ENCODE measurements at regions not wholly inside any gene's neighbourhood (a gene's known extent, or its start where the extent isn't known, plus 50 kb on each side); places are given as distances from the start of the nearest gene placed in this dataset.
"Not testable (repeated sequence)": the region's sequence is repeated elsewhere in the genome, so short reads cannot be mapped to it uniquely, and the experiment has no call there.

DNA sequence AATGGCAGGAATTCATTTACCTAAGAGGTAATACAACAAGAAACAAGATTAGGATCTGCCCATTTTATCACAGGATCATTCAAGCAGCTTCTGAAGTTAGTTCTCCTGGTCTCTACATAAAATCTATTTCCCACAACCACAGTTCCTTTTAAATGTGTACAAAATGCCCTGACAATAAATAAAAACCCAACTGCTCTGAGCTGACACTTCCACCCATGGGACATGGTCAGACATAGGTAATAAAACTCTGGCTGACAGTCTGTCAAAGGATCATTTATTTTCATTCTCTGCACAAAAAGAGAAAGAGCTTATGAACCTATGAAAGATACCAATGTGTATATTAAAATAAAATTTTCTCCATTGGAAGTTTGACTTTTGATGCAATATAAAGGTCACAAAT is 145.4 kb upstream of the PALMD start:
- TF ChIP-seq EP300 (IDR thresholded peaks at IDR 0.05) (no peak), POLR2A (IDR thresholded peaks at IDR 0.05) (no peak), CTCF (IDR thresholded peaks at IDR 0.05) (no peak), POLR2AphosphoS5 (IDR thresholded peaks at IDR 0.05) (no peak)
- DNase-seq (ENCODE audit: low spot score in 2 of 2) = no peak
- no peak overlapping the region for H3K27ac ChIP-seq
- H3K27me3 ChIP-seq = no peaks in the 10 kb centered on the region
- H3K9me3 ChIP-seq = no peaks in the 10 kb centered on the region
- peaks cover 5% of the 10 kb centered on the region for H3K4me1 ChIP-seq
- H3K4me3 ChIP-seq = no peak overlapping the region
- H3K36me3 ChIP-seq = no peaks in the 10 kb centered on the region

DNA sequence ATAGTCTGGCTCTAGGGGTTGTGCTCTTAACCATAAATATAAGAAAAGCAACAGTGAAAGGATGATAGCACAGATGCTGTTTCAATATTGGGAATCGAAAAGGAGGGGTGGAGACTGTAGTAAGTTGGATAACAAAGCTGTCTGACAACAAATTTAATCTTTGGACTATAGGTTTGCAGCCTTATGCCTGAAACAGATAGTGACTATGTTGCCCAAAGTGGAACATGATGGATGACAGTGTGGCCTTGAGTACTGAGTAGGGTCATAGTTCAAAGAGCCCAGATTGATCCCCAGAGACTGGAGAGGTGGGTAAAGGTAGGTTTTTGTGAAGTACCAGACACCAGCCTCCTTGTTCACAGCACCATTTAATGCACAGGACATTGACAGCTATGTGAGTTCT is 144.0 kb upstream of the PALMD start:
- no peaks in the 10 kb centered on the region for H3K36me3 ChIP-seq
- H3K4me1 ChIP-seq = peaks cover 5% of the 10 kb centered on the region
- DNase-seq (ENCODE audit: low spot score in 2 of 2) = no peak
- no peak overlapping the region for H3K4me3 ChIP-seq
- H3K27ac ChIP-seq = no peak overlapping the region
- H3K27me3 ChIP-seq = no peaks in the 10 kb centered on the region
- H3K9me3 ChIP-seq = no peaks in the 10 kb centered on the region
- WGBS = 87% methylated on average over 1 of the region's 1 CpG
- no peak for TF ChIP-seq EP300 (IDR thresholded peaks at IDR 0.05)
- TF ChIP-seq CTCF (IDR thresholded peaks at IDR 0.05) = no peak
- TF ChIP-seq POLR2AphosphoS5 (IDR thresholded peaks at IDR 0.05) = no peak
- TF ChIP-seq POLR2A (IDR thresholded peaks at IDR 0.05) = no peak

DNA sequence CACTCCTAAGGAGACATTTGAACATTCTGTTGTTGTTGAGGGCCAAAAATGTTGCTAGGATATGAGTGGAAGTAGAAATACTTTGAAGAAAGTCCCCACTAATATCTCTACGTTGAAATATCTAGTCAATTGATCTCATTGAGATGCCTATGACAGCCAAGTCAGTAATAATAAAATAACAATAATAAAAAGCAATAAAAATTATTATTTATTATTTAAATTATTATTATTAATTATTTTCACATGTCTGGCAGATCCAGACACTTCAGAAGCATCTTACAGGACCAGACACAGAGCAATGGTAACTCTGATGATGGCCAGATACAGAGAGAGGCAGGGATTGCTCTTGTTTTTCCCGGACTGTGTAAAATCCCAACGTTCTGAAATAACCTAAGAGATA is 143.5 kb upstream of the PALMD start:
- no peak for DNase-seq (ENCODE audit: low spot score in 2 of 2)
- Histone ChIP-seq H3K27me3 (no peaks in the 10 kb centered on the region), H3K9me3 (no peaks in the 10 kb centered on the region), H3K27ac (peak overlapping the region; percentile 41), H3K4me3 (no peak overlapping the region), H3K4me1 (peaks cover 5% of the 10 kb centered on the region), H3K36me3 (no peaks in the 10 kb centered on the region)
- TF ChIP-seq POLR2AphosphoS5 (IDR thresholded peaks at IDR 0.05) (no peak), EP300 (IDR thresholded peaks at IDR 0.05) (no peak), CTCF (IDR thresholded peaks at IDR 0.05) (no peak), POLR2A (IDR thresholded peaks at IDR 0.05) (no peak)
- 85% methylated on average over 3 of the region's 3 CpGs for WGBS

DNA sequence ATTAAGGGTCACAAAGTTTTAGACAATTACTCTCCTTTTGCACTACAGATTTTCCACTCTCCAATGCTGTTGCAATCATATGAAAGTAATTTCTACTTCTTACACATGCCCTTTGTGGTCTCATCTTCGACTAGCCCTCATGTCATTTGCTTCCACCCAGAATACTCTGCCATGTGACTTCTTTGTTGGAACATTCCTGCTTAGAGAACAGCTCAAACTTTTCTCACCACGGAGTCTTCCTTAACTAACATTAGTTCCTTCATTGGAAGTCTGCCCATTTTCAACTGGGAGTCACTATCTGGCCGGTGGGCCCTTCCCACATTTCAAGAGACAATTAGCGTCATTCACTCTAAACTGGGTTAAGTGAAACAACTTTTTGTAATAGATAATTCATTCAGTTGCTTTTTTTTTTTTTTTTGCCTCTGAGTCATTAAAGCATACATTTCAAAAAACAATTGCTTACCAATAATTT is 142.6 kb upstream of the PALMD start:
- peak in 1 of 2 donors; percentile 70 for DNase-seq (ENCODE audit: low spot score in 2 of 2)
- whole genome bisulfite sequencing = 28% methylated on average over 4 of the region's 4 CpGs
- no peaks in the 10 kb centered on the region for H3K27me3 ChIP-seq
- H3K36me3 ChIP-seq = no peaks in the 10 kb centered on the region
- H3K4me1 ChIP-seq = peaks cover 5% of the 10 kb centered on the region
- H3K27ac ChIP-seq = peak overlapping the region; percentile 41
- H3K9me3 ChIP-seq = no peaks in the 10 kb centered on the region
- no peak overlapping the region for H3K4me3 ChIP-seq
- TF ChIP-seq POLR2A (IDR thresholded peaks at IDR 0.05) = no peak
- TF ChIP-seq EP300 (IDR thresholded peaks at IDR 0.05) = no peak
- no peak for TF ChIP-seq POLR2AphosphoS5 (IDR thresholded peaks at IDR 0.05)
- TF ChIP-seq CTCF (IDR thresholded peaks at IDR 0.05) = no peak

DNA sequence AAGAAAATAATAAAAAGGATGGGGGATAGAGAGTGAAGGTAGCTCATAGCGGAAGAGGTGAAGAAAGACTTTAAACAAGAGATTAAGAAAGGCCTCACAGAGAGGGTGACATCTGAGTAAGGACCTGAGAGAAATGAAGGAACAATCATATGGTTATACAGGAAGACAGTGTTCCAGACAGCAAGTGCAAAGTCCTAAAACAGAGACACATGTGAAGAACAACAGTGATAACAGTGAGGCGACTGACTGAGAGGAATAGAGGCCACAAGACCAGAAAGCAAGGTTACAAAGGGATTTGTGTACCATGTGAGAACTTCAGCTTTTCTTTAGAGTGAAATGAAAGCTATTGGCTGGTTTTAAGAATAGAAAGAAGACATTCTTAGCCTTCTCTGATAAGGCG is 141.6 kb upstream of the PALMD start:
- TF ChIP-seq POLR2AphosphoS5 (IDR thresholded peaks at IDR 0.05) = no peak
- WGBS = 92% methylated on average over 3 of the region's 3 CpGs

DNA sequence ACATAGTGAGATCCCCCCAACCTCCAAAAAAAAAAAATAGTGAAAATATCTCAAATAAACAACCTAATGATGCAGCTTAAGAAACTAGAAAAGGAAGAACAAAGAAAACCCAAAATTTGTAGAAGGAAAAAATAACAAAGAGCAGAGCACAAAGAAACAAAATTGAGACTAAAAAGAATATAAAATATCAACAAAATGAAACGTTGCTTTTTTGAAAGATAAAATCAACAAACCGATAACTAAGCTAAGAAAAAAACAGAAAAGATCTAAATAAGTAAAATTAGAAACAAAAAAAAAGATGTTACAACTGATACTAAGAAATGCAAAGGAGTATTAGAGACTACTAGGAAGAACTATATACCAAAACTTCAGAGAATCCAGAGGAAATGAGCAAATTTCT is 139.3 kb upstream of the PALMD start:
- 73% methylated on average over 2 of the region's 2 CpGs for WGBS
- TF ChIP-seq POLR2A (IDR thresholded peaks at IDR 0.05) (no peak), POLR2AphosphoS5 (IDR thresholded peaks at IDR 0.05) (no peak), EP300 (IDR thresholded peaks at IDR 0.05) (no peak), CTCF (IDR thresholded peaks at IDR 0.05) (no peak)
- no peaks in the 10 kb centered on the region for H3K27me3 ChIP-seq
- no peak overlapping the region for H3K4me3 ChIP-seq
- no peaks in the 10 kb centered on the region for H3K9me3 ChIP-seq
- H3K36me3 ChIP-seq = no peaks in the 10 kb centered on the region
- H3K27ac ChIP-seq = no peak overlapping the region
- no peak for DNase-seq (ENCODE audit: low spot score in 2 of 2)
- H3K4me1 ChIP-seq = peaks cover 5% of the 10 kb centered on the region

More for the DNA sequence above, 141.6 kb upstream of the PALMD start:
- Histone ChIP-seq H3K4me1 (peaks cover 5% of the 10 kb centered on the region), H3K4me3 (no peak overlapping the region), H3K27ac (no peak overlapping the region), H3K27me3 (no peaks in the 10 kb centered on the region), H3K36me3 (no peaks in the 10 kb centered on the region), H3K9me3 (no peaks in the 10 kb centered on the region)
- DNase-seq (ENCODE audit: low spot score in 2 of 2) = no peak

GRCh38 chr1:99507446-99507845 is 138.5 kb upstream of the PALMD start:
- not testable (repeated sequence) for H3K27ac ChIP-seq; H3K27me3 ChIP-seq; H3K4me1 ChIP-seq; H3K36me3 ChIP-seq; DNase-seq (ENCODE audit: low spot score in 2 of 2); H3K9me3 ChIP-seq; H3K4me3 ChIP-seq
- WGBS = 82% methylated on average over 12 of the region's 12 CpGs

Data from suprapubic skin (tissue), 4 donors.